Type B pancreatic cell (in vitro differentiated cells): ENCODE measurements at regions not wholly inside any gene's neighbourhood (a gene's known extent, or its start where the extent isn't known, plus 50 kb on each side); places are given as distances from the start of the nearest gene placed in this dataset.

ENCODE experiments used
- DNase-seq: peaks from one replicate; pipeline ENCODE4 v3.0.0; 2021; ENCODE audit warnings: mixed read lengths; ENCODE audit not compliant: unreplicated experiment; ENCODE audit errors: extremely low spot score
- H3K27ac Mint-ChIP-seq: 2 replicates; pipeline ENCODE4 v1.8.0; 2021; ENCODE audit warnings: mild to moderate bottlenecking, mixed read lengths
- H3K27me3 Mint-ChIP-seq: 2 replicates; pipeline ENCODE4 v1.8.0; 2021; ENCODE audit warnings: mixed read lengths
- H3K36me3 Mint-ChIP-seq: 2 replicates; pipeline ENCODE4 v1.8.0; 2021; ENCODE audit warnings: mixed read lengths
- H3K4me1 Mint-ChIP-seq: one replicate; pipeline ENCODE4 v1.8.0; 2021; ENCODE audit warnings: mixed read lengths; ENCODE audit not compliant: unreplicated experiment
- H3K4me3 Mint-ChIP-seq: 2 replicates; pipeline ENCODE4 v1.8.0; 2021; ENCODE audit warnings: mild to moderate bottlenecking, mixed read lengths
- H3K9me3 Mint-ChIP-seq: 2 replicates; pipeline ENCODE4 v1.8.0; 2021; ENCODE audit warnings: mixed read lengths
- TF ChIP-seq, protein P1 (sequence below): fragments of 200-600 bp; sonication (generic); conservative IDR thresholded peaks from 2 replicates; pipeline ENCODE4 v1.5.0; 2021; ENCODE audit warnings: antibody characterized with exemption, mild to moderate bottlenecking

DNA sequence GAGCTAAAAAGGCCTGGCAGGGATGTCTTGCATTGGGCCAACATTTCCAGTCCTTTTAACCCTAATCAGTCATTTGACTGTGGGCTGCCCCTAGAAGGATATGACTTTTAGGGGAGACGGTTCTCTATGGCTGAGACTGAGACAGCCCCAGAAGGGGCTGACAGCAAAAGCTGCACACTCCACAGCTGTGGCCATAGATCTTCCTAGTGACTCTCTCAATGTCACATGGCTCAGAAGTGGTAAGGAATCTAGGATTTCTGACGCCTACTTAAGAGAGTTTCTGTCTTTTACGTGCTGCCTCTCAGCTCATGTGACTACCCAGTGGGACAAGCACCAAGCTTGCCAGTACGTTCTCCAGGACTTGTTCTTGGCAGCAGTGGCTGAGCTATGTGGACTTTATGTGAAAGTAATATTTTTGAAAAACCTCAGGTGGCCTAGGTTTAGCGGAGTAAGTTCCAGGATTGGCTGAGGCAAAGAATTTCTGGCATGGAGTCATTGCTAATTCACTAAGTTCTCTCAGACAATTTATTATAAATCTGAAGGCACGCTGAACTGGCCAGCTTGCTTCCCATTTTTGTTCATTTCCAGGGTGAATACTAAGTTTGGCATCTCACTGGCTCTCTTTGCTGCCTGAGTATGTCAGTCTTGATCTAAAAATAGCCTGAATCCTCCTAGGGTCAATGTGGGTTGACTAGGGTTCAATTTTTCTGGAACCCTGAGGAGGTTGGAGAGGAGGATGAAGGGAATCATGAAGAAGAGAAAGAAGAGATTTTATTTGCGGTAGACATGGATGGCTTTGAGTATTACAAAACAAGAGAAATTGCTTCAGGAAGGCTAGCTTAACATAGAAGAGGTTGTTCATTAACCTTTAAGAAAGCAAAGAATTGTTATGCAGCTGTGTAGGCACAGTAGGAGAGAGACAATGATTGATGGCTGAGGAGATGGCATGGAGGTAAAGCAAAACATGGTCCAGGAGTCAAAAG, 271.8 kb downstream of the AEBP2 start:
- Mint-ChIP-seq H3K36me3 (peaks cover 3% of the 10 kb centered on the region), H3K27ac (no peak overlapping the region), H3K27me3 (no peaks in the 10 kb centered on the region), H3K9me3 (peaks cover 12% of the 10 kb centered on the region), H3K4me3 (no peak overlapping the region), H3K4me1 (peaks cover 4% of the 10 kb centered on the region)
- DNase-seq, result no peak
- TF ChIP-seq, protein P1, sequence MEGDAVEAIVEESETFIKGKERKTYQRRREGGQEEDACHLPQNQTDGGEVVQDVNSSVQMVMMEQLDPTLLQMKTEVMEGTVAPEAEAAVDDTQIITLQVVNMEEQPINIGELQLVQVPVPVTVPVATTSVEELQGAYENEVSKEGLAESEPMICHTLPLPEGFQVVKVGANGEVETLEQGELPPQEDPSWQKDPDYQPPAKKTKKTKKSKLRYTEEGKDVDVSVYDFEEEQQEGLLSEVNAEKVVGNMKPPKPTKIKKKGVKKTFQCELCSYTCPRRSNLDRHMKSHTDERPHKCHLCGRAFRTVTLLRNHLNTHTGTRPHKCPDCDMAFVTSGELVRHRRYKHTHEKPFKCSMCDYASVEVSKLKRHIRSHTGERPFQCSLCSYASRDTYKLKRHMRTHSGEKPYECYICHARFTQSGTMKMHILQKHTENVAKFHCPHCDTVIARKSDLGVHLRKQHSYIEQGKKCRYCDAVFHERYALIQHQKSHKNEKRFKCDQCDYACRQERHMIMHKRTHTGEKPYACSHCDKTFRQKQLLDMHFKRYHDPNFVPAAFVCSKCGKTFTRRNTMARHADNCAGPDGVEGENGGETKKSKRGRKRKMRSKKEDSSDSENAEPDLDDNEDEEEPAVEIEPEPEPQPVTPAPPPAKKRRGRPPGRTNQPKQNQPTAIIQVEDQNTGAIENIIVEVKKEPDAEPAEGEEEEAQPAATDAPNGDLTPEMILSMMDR, result no peak

DNA sequence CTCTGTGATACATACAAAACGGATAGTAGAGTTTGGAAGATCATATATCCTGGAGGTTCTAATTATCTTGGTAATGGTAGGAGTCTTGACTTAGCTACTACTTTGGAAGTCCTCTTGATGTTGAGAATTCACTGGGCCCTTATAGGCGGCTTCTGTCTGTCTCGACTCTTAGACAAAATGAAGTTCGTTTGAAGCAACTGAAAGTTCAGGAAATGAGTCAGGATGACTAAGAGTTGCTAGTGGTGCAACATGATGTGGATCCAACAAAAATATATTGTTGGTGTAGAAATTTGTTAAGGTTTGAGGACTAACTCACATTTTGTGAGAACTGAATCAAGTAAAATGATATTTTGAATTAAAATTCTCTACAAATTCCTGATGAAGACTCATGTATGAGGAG, 272.7 kb downstream of the AEBP2 start:
- Mint-ChIP-seq H3K27me3 (no peaks in the 10 kb centered on the region), H3K36me3 (peaks cover 3% of the 10 kb centered on the region), H3K9me3 (peaks cover 9% of the 10 kb centered on the region), H3K4me3 (no peak overlapping the region), H3K4me1 (peaks cover 4% of the 10 kb centered on the region), H3K27ac (no peak overlapping the region)
- TF ChIP-seq, protein P1, result no peak
- DNase-seq, result no peak

DNA sequence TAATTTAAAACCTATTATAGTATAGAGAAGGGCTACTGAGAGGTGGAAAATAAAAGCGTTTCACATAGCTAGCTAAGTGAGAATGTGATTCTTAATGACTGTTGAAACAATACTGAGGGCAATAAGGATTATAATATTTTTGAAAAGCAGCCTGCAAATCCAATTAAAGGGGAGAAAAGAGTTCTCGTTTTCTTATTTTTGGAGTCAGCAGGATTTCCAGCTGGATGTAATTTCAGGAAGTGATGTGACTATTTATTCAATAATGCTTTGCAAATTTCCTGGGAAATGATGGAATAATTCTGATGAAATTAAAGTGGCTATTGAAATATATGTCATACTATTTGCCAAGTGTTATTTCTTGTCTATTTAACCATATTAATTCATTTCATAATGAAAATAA, 279.1 kb downstream of the AEBP2 start:
- TF ChIP-seq, protein P1, result no peak

DNA sequence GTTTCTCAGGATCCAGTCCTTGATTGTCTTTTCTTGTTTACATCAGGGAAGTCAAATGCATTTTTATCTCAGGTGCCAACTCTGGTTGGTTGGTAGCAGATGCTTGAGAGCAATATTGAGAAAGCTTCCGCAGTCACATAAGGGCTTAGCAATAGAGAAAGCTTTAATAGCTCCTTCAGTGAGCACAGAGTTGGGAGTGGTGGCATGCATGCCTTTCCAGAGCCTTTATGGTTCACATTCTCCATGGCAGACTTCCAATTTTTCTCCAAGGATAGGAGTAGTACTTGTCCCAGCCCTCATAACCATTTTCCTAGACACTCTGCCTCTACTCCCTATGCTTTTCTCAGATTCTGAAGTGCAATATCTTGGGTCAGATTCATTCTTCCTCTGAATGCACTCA, 280.4 kb downstream of the AEBP2 start:
- Mint-ChIP-seq H3K27me3 (peaks cover 5% of the 10 kb centered on the region), H3K27ac (no peak overlapping the region), H3K9me3 (no peaks in the 10 kb centered on the region), H3K4me1 (peaks cover 3% of the 10 kb centered on the region), H3K4me3 (no peak overlapping the region), H3K36me3 (no peaks in the 10 kb centered on the region)
- TF ChIP-seq, protein P1, result no peak
- DNase-seq, result no peak

More for the DNA sequence above, 279.1 kb downstream of the AEBP2 start:
- no peak for DNase-seq
- Mint-ChIP-seq H3K27me3 (peaks cover 5% of the 10 kb centered on the region), H3K27ac (no peak overlapping the region), H3K9me3 (no peaks in the 10 kb centered on the region), H3K4me3 (no peak overlapping the region), H3K36me3 (peaks cover 3% of the 10 kb centered on the region), H3K4me1 (peaks cover 3% of the 10 kb centered on the region)

DNA sequence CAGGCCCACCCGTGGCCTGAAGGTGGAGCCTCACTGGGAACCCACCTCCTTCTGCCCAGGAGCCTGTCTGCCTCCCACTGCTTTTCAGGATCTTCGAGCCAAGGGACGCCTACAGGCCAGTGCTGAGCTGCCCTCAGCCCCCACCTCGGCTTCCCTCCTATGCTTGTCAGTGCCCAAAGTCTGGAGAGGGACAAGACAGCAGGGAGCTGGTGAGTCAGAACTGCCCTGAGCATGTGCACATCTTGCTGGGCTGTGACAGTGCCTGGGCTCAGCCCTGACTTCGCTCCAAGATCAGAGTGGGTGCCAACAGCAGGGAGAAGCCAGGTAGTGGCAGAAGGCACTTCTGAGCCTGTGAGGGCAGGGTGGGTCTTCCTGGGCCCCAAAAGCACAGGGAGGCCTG, 286.8 kb downstream of the AEBP2 start:
- Mint-ChIP-seq H3K4me3 (no peak overlapping the region), H3K27ac (no peak overlapping the region), H3K36me3 (no peaks in the 10 kb centered on the region), H3K9me3 (no peaks in the 10 kb centered on the region), H3K4me1 (no peaks in the 10 kb centered on the region), H3K27me3 (no peaks in the 10 kb centered on the region)
- DNase-seq, result no peak
- TF ChIP-seq, protein P1, result no peak
